HCT116 (cell line): ENCODE measurements at regions not wholly inside any gene's neighbourhood (a gene's known extent, or its start where the extent isn't known, plus 50 kb on each side); places are given as distances from the start of the nearest gene placed in this dataset.

Experiments used
- EZH2phosphoT487 ChIP-seq: fragments of 200-600 bp; IDR thresholded peaks from 2 replicates; pipeline ENCODE4 v1.6.1; 2018; ENCODE audit warnings: antibody characterized with exemption, borderline replicate concordance
- TCF7L2 ChIP-seq: IDR thresholded peaks from 2 replicates; pipeline ENCODE4 v1.7.0; 2011; ENCODE audit warnings: borderline replicate concordance, inconsistent platforms; ENCODE audit not compliant: insufficient read depth, insufficient read length; ENCODE audit errors: extremely low read depth
- TF ChIP-seq, protein P1 (sequence below), 3 experiments: fragments of 200-600 bp in 1 of 3; sonication (generic) in 1 of 3; IDR thresholded peaks in 2 of 3; conservative IDR thresholded peaks in 1 of 3; 2 replicates each; pipeline ENCODE4 v1.5.1; 2012 to 2017; ENCODE audit warnings: low read depth in 2 of 3, low read length in 2 of 3, antibody characterized with exemption in 1 of 3, borderline replicate concordance in 1 of 3, control low read depth in 1 of 3, mild to moderate bottlenecking in 1 of 3, mixed read lengths in 1 of 3, mixed run types in 1 of 3, moderate library complexity in 1 of 3; ENCODE audit not compliant: insufficient read depth in 1 of 3

GRCh38 chr2:16385341-16385740 is 280.3 kb downstream of the CYRIA start:
- TF ChIP-seq, protein P1, sequence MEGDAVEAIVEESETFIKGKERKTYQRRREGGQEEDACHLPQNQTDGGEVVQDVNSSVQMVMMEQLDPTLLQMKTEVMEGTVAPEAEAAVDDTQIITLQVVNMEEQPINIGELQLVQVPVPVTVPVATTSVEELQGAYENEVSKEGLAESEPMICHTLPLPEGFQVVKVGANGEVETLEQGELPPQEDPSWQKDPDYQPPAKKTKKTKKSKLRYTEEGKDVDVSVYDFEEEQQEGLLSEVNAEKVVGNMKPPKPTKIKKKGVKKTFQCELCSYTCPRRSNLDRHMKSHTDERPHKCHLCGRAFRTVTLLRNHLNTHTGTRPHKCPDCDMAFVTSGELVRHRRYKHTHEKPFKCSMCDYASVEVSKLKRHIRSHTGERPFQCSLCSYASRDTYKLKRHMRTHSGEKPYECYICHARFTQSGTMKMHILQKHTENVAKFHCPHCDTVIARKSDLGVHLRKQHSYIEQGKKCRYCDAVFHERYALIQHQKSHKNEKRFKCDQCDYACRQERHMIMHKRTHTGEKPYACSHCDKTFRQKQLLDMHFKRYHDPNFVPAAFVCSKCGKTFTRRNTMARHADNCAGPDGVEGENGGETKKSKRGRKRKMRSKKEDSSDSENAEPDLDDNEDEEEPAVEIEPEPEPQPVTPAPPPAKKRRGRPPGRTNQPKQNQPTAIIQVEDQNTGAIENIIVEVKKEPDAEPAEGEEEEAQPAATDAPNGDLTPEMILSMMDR (IDR thresholded peaks at IDR 0.05 in 2 of 3, conservative IDR thresholded peaks at IDR 0.05 in 1 of 3; ENCODE audit: borderline replicate concordance in 1 of 3, insufficient read depth in 1 of 3, low read depth in 2 of 3, low read length in 2 of 3), result no peak
- TF ChIP-seq EZH2phosphoT487, result no peak
- TF ChIP-seq TCF7L2, result no peak
